K562 (cell line): ENCODE measurements at regions not wholly inside any gene's neighbourhood (a gene's known extent, or its start where the extent isn't known, plus 50 kb on each side); places are given as distances from the start of the nearest gene placed in this dataset.

Experiments
- ATAC-seq: fragments of 200-7000 bp; cut with Tn5 transposase; 3 replicates; pipeline ENCODE4 v1.9.1; 2020; ENCODE audit warnings: moderate library complexity
- BruUV-seq: library from RNA; stranded (reverse); fragments of 400-500 nt; replicated peaks from 2 replicates; lab custom pipeline; 2021; lab: Mats Ljungman, UMichigan
- CTCF ChIA-PET: fragments of 300-600 bp; formaldehyde crosslinking; extraction: SDS; loops from one replicate; lab custom pipeline; 2021; ENCODE audit warnings: low intra/inter-chr PET ratio; lab: Yijun Ruan, JAX
- POLR2A ChIA-PET: fragments of 300-600, 350-650 bp; sonication (Branson Sonifier 250); formaldehyde crosslinking; extraction: SDS; loops from one replicate; lab custom pipeline; 2021; ENCODE audit warnings: antibody characterized with exemption, inconsistent platforms; lab: Yijun Ruan, JAX
- DNase-seq, 4 experiments: peaks; one replicate each; pipeline versions ENCODE4 v3.0.0 to v3.0.0-alpha.2; 2011 to 2018; ENCODE audit warnings: low spot score in 3 of 4, mixed read lengths in 3 of 4; ENCODE audit errors: extremely low read depth in 1 of 4
- FAIRE-seq: peaks from 2 replicates; lab custom pipeline; 2011; peaks lifted over from hg19 to GRCh38; lab: Jason Lieb, UNC
- H2AFZ ChIP-seq: 2 replicates; pipeline ENCODE4 v1.6.0; 2011; ENCODE audit warnings: low read depth, low read length, control low read depth, inconsistent platforms
- H3K27ac ChIP-seq: fragments of 200-600 bp; 3 replicates; pipeline ENCODE4 v1.8.0; 2011; ENCODE audit warnings: low read depth, mild to moderate bottlenecking, control low read depth, inconsistent platforms, low read length, moderate library complexity, mixed read lengths; ENCODE audit errors: extremely low read depth
- H3K27me3 ChIP-seq, 2 experiments: fragments of 300-600 bp in 1 of 2; 2 replicates in 1 of 2; 3 replicates in 1 of 2; pipeline versions ENCODE4 v1.6.0 to v1.8.0; 2011; ENCODE audit warnings: inconsistent platforms in 2 of 2, low read length in 2 of 2, mild to moderate bottlenecking in 1 of 2, mixed read lengths in 1 of 2, moderate library complexity in 1 of 2; ENCODE audit not compliant: control insufficient read depth in 2 of 2, insufficient read depth in 2 of 2
- H3K36me3 ChIP-seq: fragments of 300-600 bp; 3 replicates; pipeline ENCODE4 v1.8.0; 2011; ENCODE audit warnings: mild to moderate bottlenecking, low read length, inconsistent platforms; ENCODE audit not compliant: control insufficient read depth, insufficient read depth
- H3K4me1 ChIP-seq, 2 experiments: fragments of 200-600 bp in 1 of 2; replicated peaks in 1 of 2; 2 replicates in 1 of 2; 3 replicates in 1 of 2; pipeline versions ENCODE4 v1.5.1 to v1.8.0; 2011; ENCODE audit warnings: inconsistent platforms in 2 of 2, low read length in 2 of 2, mild to moderate bottlenecking in 1 of 2, mixed read lengths in 1 of 2, moderate library complexity in 1 of 2; ENCODE audit not compliant: control insufficient read depth in 2 of 2, insufficient read depth in 2 of 2
- H3K4me2 ChIP-seq: 2 replicates; pipeline ENCODE4 v1.6.1; 2011; ENCODE audit warnings: low read length, control low read depth, inconsistent platforms, mixed read lengths; ENCODE audit not compliant: insufficient read depth
- H3K4me3 ChIP-seq: fragments of 200-600 bp; sonication (generic), shearing (Covaris generic); 2 replicates; pipeline ENCODE4 v1.5.1; 2016; ENCODE audit warnings: control low read depth, inconsistent platforms
- H3K79me2 ChIP-seq: fragments of 200-600 bp; 3 replicates; pipeline ENCODE4 v1.8.0; 2011; ENCODE audit warnings: low read length, inconsistent platforms; ENCODE audit not compliant: control insufficient read depth, insufficient read depth
- H3K9ac ChIP-seq, 2 experiments: 2 replicates each; pipeline versions ENCODE4 v1.6.0 to v1.6.1; 2011; ENCODE audit warnings: low read depth in 2 of 2, low read length in 2 of 2, control low read depth in 1 of 2, inconsistent platforms in 1 of 2, mild to moderate bottlenecking in 1 of 2, mixed read lengths in 1 of 2; ENCODE audit not compliant: insufficient read depth in 1 of 2
- H3K9me1 ChIP-seq: one replicate; pipeline ENCODE4 v1.6.0; 2011; ENCODE audit warnings: inconsistent platforms, mild to moderate bottlenecking, low read length, moderate library complexity; ENCODE audit not compliant: control insufficient read depth, insufficient read depth
- H3K9me3 ChIP-seq: replicated peaks from 2 replicates; pipeline ENCODE4 v1.5.1; 2011; ENCODE audit warnings: low read depth, low read length, inconsistent platforms; ENCODE audit not compliant: control insufficient read depth, insufficient read depth
- H4K20me1 ChIP-seq: replicated peaks from 2 replicates; pipeline ENCODE4 v1.6.1; 2011; ENCODE audit warnings: low read length, inconsistent platforms, mixed read lengths; ENCODE audit not compliant: control insufficient read depth, insufficient read depth
- ARID3B ChIP-seq: fragments of 250-450 bp; sonication (Bioruptor Pico); IDR thresholded peaks from 2 replicates; pipeline ENCODE4 v1.4.0; 2020; ENCODE audit warnings: borderline replicate concordance
- ASH1L ChIP-seq: fragments of 450-650 bp; IDR thresholded peaks from 2 replicates; pipeline ENCODE4 v1.6.1; 2018; ENCODE audit warnings: borderline replicate concordance, mild to moderate bottlenecking, low read depth; ENCODE audit not compliant: partially characterized antibody
- CREB5 ChIP-seq: fragments of 250-450 bp; sonication (Bioruptor Pico); IDR thresholded peaks from 2 replicates; pipeline ENCODE4 v1.5.0; 2020; ENCODE audit warnings: mild to moderate bottlenecking
- HDAC3 ChIP-seq: fragments of 450-650 bp; IDR thresholded peaks from 2 replicates; pipeline ENCODE4 v1.6.1; 2018; ENCODE audit warnings: borderline replicate concordance, mild to moderate bottlenecking, moderate library complexity; ENCODE audit not compliant: partially characterized antibody
- HMG20A ChIP-seq: fragments of 450-650 bp; formaldehyde crosslinking; conservative IDR thresholded peaks from 2 replicates; pipeline ENCODE4 v1.4.0; 2020; ENCODE audit warnings: mild to moderate bottlenecking, mixed read lengths
- KLF6 ChIP-seq: fragments of 250-450 bp; sonication (Bioruptor Pico); IDR thresholded peaks from 2 replicates; pipeline ENCODE4 v1.4.0; 2020; ENCODE audit warnings: mild to moderate bottlenecking, moderate library complexity, borderline replicate concordance
- NR1H2 ChIP-seq: sonication (generic); formaldehyde crosslinking; IDR thresholded peaks from 2 replicates; pipeline ENCODE4 v1.4.0; 2020; ENCODE audit warnings: mild to moderate bottlenecking, missing genetic modification reagents
- RBM15 ChIP-seq: fragments of 200-400 bp; formaldehyde crosslinking; IDR thresholded peaks from 2 replicates; pipeline ENCODE4 v1.6.1; 2018; ENCODE audit warnings: mild to moderate bottlenecking, low read length, moderate library complexity; ENCODE audit not compliant: insufficient read depth
- ZBTB12 ChIP-seq: fragments of 250-450 bp; sonication (Bioruptor Pico); IDR thresholded peaks from 2 replicates; pipeline ENCODE4 v1.4.0; 2020
- ZFP30 ChIP-seq: fragments of 250-450 bp; sonication (Bioruptor Pico); IDR thresholded peaks from 2 replicates; pipeline ENCODE4 v1.8.0; 2022; ENCODE audit warnings: moderate library complexity, mild to moderate bottlenecking, inconsistent platforms, borderline replicate concordance
- ZMIZ1 ChIP-seq, 2 experiments: fragments of 150-350 bp in 1 of 2; IDR thresholded peaks; 2 replicates each; pipeline ENCODE4 v1.6.1; 2012 to 2016; ENCODE audit warnings: low read depth in 2 of 2, low read length in 2 of 2, mild to moderate bottlenecking in 1 of 2, moderate library complexity in 1 of 2
- ZNF133 ChIP-seq: fragments of 250-450 bp; sonication (Bioruptor Pico); IDR thresholded peaks from 2 replicates; pipeline ENCODE4 v1.4.0; 2020; ENCODE audit warnings: mild to moderate bottlenecking
- ZZZ3 ChIP-seq: fragments of 450-650 bp; IDR thresholded peaks from 2 replicates; pipeline ENCODE4 v1.6.1; 2016; ENCODE audit warnings: antibody characterized with exemption, mild to moderate bottlenecking, moderate library complexity
- WGBS: fragments of 100-300 bp; shearing (Covaris generic); methylation state at CpG from one replicate; pipeline ENCODE4 v1.1.6; 2016; ENCODE audit warnings: low coverage, mixed read lengths; ENCODE audit not compliant: insufficient coverage; ENCODE audit errors: missing lambda C conversion rate; 5-methylcytosine and 5-hydroxymethylcytosine counted together
- in situ Hi-C: fragments of 300-500 bp; cut with MboI; formaldehyde crosslinking; loops from 4 replicates; pipeline ENCODE4 v1.15.0; 2018; ENCODE audit warnings: inconsistent platforms, mixed read lengths
- intact Hi-C: fragments of 100-400 bp; cut with micrococcal nuclease; formaldehyde crosslinking; loops from 2 replicates; pipeline ENCODE4 v1.14.2; 2022

- TF ChIP-seq KLF6 (CRISPR knock-in tag) (no peak), ZZZ3 (no peak), ARID3B (CRISPR knock-in tag) (no peak), ZFP30 (CRISPR knock-in tag) (no peak), RBM15 (no peak), CREB5 (CRISPR knock-in tag) (no peak)
- TF ChIP-seq, all 486 proteins: peak for 0
Observed at GRCh38 chrX:109049416-109049815, 313.1 kb upstream of the IRS4 start (continued).

- H3K79me2 ChIP-seq, result no peaks in the 10 kb centered on the region
- no peaks in the 10 kb centered on the region for H3K9me1 ChIP-seq
- no TSS peak for BruUV-seq
- intact Hi-C loops (no loop called here), in situ Hi-C loops (no loop called here)
- H3K4me1 ChIP-seq, result no peaks in the 10 kb centered on the region
- CTCF ChIA-PET, result no interaction called here
- H3K4me3 ChIP-seq, result no peak overlapping the region
- no peaks in the 10 kb centered on the region for H3K36me3 ChIP-seq
- POLR2A ChIA-PET, result no interaction called here
- no peaks in the 10 kb centered on the region for H3K27me3 ChIP-seq
- DNase-seq, result no peak
- WGBS, result 0% methylated on average over 2 of the region's 3 CpGs
- no peak overlapping the region for H2AFZ ChIP-seq
- no peak overlapping the region for H3K27ac ChIP-seq
- no peak for ATAC-seq
- no peak overlapping the region for H3K9ac ChIP-seq
- no peaks in the 10 kb centered on the region for H3K9me3 ChIP-seq
- no peak for FAIRE-seq
- H3K4me2 ChIP-seq, result no peak overlapping the region
- no peaks in the 10 kb centered on the region for H4K20me1 ChIP-seq
- TF ChIP-seq ZBTB12 (no peak), ASH1L (no peak), ZNF133 (CRISPR knock-in tag) (no peak), HMG20A (CRISPR knock-in tag) (no peak), HDAC3 (no peak), ZMIZ1 (IDR thresholded peaks at IDR 0.05; ENCODE audit: low read depth in 2 of 2, low read length in 2 of 2) (no peak), NR1H2 (CRISPR knock-in tag) (no peak)
Observed at GRCh38 chrX:109040057-109040456, 303.7 kb upstream of the IRS4 start.
